Aorta (tissue), 5 donors: ENCODE measurements at regions not wholly inside any gene's neighbourhood (a gene's known extent, or its start where the extent isn't known, plus 50 kb on each side); places are given as distances from the start of the nearest gene placed in this dataset.

ENCODE experiments used
- ATAC-seq: fragments of 200-7000 bp; cut with Tn5 transposase; one replicate; pipeline ENCODE4 v1.9.1; 2022; ENCODE audit warnings: moderate library complexity; ENCODE audit not compliant: low FRiP score
- DNase-seq, 2 donors: peaks; one replicate each; pipeline ENCODE4 v3.0.0-alpha.2; 2020
- H3K27ac ChIP-seq, 2 donors: one replicate each; pipeline ENCODE4 v1.5.1; 2013; ENCODE audit warnings: low read length in 2 of 2, mild to moderate bottlenecking in 2 of 2, moderate library complexity in 2 of 2, control low read depth in 1 of 2, inconsistent platforms in 1 of 2, low read depth in 1 of 2
- H3K27me3 ChIP-seq, 2 donors: one replicate each; pipeline ENCODE4 v1.6.1; 2013; ENCODE audit warnings: control low read depth in 1 of 2, low read length in 1 of 2, mild to moderate bottlenecking in 1 of 2, moderate library complexity in 1 of 2; ENCODE audit not compliant: insufficient read depth in 2 of 2, control insufficient read depth in 1 of 2
- H3K36me3 ChIP-seq, 2 donors: one replicate each; pipeline ENCODE4 v1.6.1; 2013; ENCODE audit warnings: control low read depth in 1 of 2, low read length in 1 of 2, mild to moderate bottlenecking in 1 of 2; ENCODE audit not compliant: insufficient read depth in 2 of 2, control insufficient read depth in 1 of 2
- H3K4me1 ChIP-seq, 2 donors: one replicate each; pipeline ENCODE4 v1.6.1; 2013; ENCODE audit warnings: low read length in 2 of 2, control low read depth in 1 of 2, mild to moderate bottlenecking in 1 of 2, moderate library complexity in 1 of 2; ENCODE audit not compliant: insufficient read depth in 2 of 2, control insufficient read depth in 1 of 2
- H3K4me3 ChIP-seq, 2 donors: one replicate each; pipeline ENCODE4 v1.5.1; 2013; ENCODE audit warnings: low read length in 2 of 2, control low read depth in 1 of 2, mild to moderate bottlenecking in 1 of 2
- H3K9me3 ChIP-seq: one replicate; pipeline ENCODE4 v1.6.1; 2013; ENCODE audit warnings: mild to moderate bottlenecking, low read length; ENCODE audit not compliant: control insufficient read depth
- WGBS, 2 donors: extraction: QIAGEN DNeasy Blood & Tissue Kit; methylation state at CpG; one replicate each; pipeline ENCODE4 v1.1.7; 2013; 5-methylcytosine and 5-hydroxymethylcytosine counted together
- intact Hi-C, 2 donors: fragments of 100-400 bp; cut with DNase I; formaldehyde crosslinking; loops; one replicate each; pipeline versions ENCODE4 v1.14.2 to v1.15.0; 2022
- donor health status: healthy with polysubstance abuse.
- donor health status: Bipolar disorder and iron deficiency.
- donor health status: DM: no; HTN: no; CAD: no.
- donor health status: DM: no; HTN: no; CAD: no.
- donor health status: DM: yes; HTN: yes; CAD: no.

GRCh38 chr12:45131506-45131905, 80.6 kb upstream of the DBX2 start:
- no peak for ATAC-seq
- Histone ChIP-seq H3K9me3 (no peaks in the 10 kb centered on the region), H3K27ac (no peak overlapping the region), H3K4me1 (no peaks in the 10 kb centered on the region), H3K36me3 (no peaks in the 10 kb centered on the region), H3K4me3 (no peak overlapping the region), H3K27me3 (no peaks in the 10 kb centered on the region)
- intact Hi-C loops, result no loop called here
- DNase-seq, result no peak

- intact Hi-C loops, result no loop called here
- H3K27me3 ChIP-seq, result no peaks in the 10 kb centered on the region
- no peaks in the 10 kb centered on the region for H3K4me1 ChIP-seq
- no peaks in the 10 kb centered on the region for H3K9me3 ChIP-seq
- WGBS, 2 donors, result 64 to 78% methylated on average over 2 of the region's 2 CpGs
- H3K4me3 ChIP-seq, result no peak overlapping the region
- DNase-seq (no peak), ATAC-seq (no peak)
- no peaks in the 10 kb centered on the region for H3K36me3 ChIP-seq
- no peak overlapping the region for H3K27ac ChIP-seq
Measured at GRCh38 chr12:45138609-45139008, 77.3 kb upstream of the ANO6 start.

DNA sequence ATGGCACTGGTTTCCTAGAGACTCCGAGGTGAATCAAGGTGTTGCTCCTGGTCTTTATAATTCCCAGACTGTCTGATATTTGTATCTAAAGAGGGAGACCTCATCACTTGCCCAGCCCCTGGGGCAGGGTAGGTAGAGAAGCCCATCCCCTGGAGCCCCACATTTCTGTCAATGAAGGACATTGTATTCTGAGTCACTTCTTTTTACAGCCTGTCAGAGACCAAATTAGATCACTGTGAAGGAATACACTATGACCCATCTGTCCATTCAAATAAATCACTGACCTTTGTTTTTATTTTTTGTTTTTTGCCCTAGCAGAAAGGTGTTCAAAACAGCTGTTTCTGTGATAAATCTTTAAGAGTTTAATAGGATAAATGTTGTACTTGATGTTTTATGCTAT, 67.9 kb upstream of the ANO6 start:
- H3K27ac ChIP-seq, result no peak overlapping the region
- intact Hi-C loops, result no loop called here
- no peaks in the 10 kb centered on the region for H3K36me3 ChIP-seq
- no peak for ATAC-seq
- H3K4me1 ChIP-seq, result no peaks in the 10 kb centered on the region
- WGBS, 2 donors, result 82 to 84% methylated on average over 1 of the region's 1 CpG
- no peak overlapping the region for H3K4me3 ChIP-seq
- DNase-seq, result no peak
- H3K27me3 ChIP-seq, result no peaks in the 10 kb centered on the region
- H3K9me3 ChIP-seq, result no peaks in the 10 kb centered on the region

- H3K36me3 ChIP-seq, result no peaks in the 10 kb centered on the region
- DNase-seq (no peak), ATAC-seq (no peak)
- no peaks in the 10 kb centered on the region for H3K9me3 ChIP-seq
- WGBS, 2 donors, result 87 to 91% methylated on average over 3 of the region's 3 CpGs
- no peak overlapping the region for H3K27ac ChIP-seq
- H3K27me3 ChIP-seq, result no peaks in the 10 kb centered on the region
- no peaks in the 10 kb centered on the region for H3K4me1 ChIP-seq
- intact Hi-C loops, result no loop called here
- no peak overlapping the region for H3K4me3 ChIP-seq
Measured at GRCh38 chr12:45148619-45149018, 67.3 kb upstream of the ANO6 start.

GRCh38 chr12:45165284-45165683, 50.6 kb upstream of the ANO6 start:
- Histone ChIP-seq H3K4me3 (no peak overlapping the region), H3K27me3 (no peaks in the 10 kb centered on the region), H3K9me3 (no peaks in the 10 kb centered on the region), H3K4me1 (peaks cover 2% of the 10 kb centered on the region in 2 donors), H3K27ac (no peak overlapping the region), H3K36me3 (no peaks in the 10 kb centered on the region)
- ATAC-seq, result no peak
- intact Hi-C loops, result no loop called here
- WGBS, 2 donors, result 72 to 91% methylated on average over 1 of the region's 1 CpG
- no peak for DNase-seq

- H3K9me3 ChIP-seq, result no peaks in the 10 kb centered on the region
- intact Hi-C loops, result no loop called here
- DNase-seq (no peak), ATAC-seq (peak; percentile 66)
- no peaks in the 10 kb centered on the region for H3K27me3 ChIP-seq
- no peak overlapping the region for H3K4me3 ChIP-seq
- H3K27ac ChIP-seq, result no peak overlapping the region
- H3K4me1 ChIP-seq, result peaks cover 2% of the 10 kb centered on the region in 2 donors
- no peaks in the 10 kb centered on the region for H3K36me3 ChIP-seq
Measured at GRCh38 chr12:45166056-45166455, 49.8 kb upstream of the ANO6 start.
